GM19397 (cell line): ENCODE measurements at regions not wholly inside any gene's neighbourhood (a gene's known extent, or its start where the extent isn't known, plus 50 kb on each side); places are given as distances from the start of the nearest gene placed in this dataset.

Source experiments
- ATAC-seq: cut with Tn5 transposase; IDR thresholded peaks from one replicate; pipeline ENCODE4 v1.9.1; 2021; ENCODE audit warnings: mild to moderate bottlenecking, moderate library complexity; ENCODE audit not compliant: unreplicated experiment

GRCh38 chr11:28582506-28582905, 474.3 kb downstream of the METTL15 start:
- ATAC-seq = no peak

GRCh38 chr11:28581286-28582242, 473.4 kb downstream of the METTL15 start:
- no peak for ATAC-seq

GRCh38 chr11:28571371-28571770, 463.2 kb downstream of the METTL15 start:
- no peak for ATAC-seq

- no peak for ATAC-seq
Observed at GRCh38 chr11:28569106-28569505, 460.9 kb downstream of the METTL15 start.

GRCh38 chr11:28566339-28567089, 458.3 kb downstream of the METTL15 start:
- ATAC-seq = no peak

GRCh38 chr11:28559492-28559891, 451.3 kb downstream of the METTL15 start:
- ATAC-seq = no peak

- ATAC-seq = no peak
Observed at GRCh38 chr11:28547321-28547741, 439.1 kb downstream of the METTL15 start.

- ATAC-seq = no peak
Observed at GRCh38 chr11:28545536-28545935, 437.3 kb downstream of the METTL15 start.

GRCh38 chr11:28542561-28542960, 434.4 kb downstream of the METTL15 start:
- ATAC-seq = no peak

- ATAC-seq = no peak
Observed at GRCh38 chr11:28539239-28540030, 431.2 kb downstream of the METTL15 start.

- ATAC-seq = no peak
Observed at GRCh38 chr11:28537822-28538221, 429.6 kb downstream of the METTL15 start.

GRCh38 chr11:28536504-28537267, 428.5 kb downstream of the METTL15 start:
- ATAC-seq = no peak

GRCh38 chr11:28535677-28536076, 427.5 kb downstream of the METTL15 start:
- no peak for ATAC-seq

GRCh38 chr11:28529540-28530410, 421.6 kb downstream of the METTL15 start:
- ATAC-seq = no peak

GRCh38 chr11:28529046-28529445, 420.9 kb downstream of the METTL15 start:
- ATAC-seq = no peak

- no peak for ATAC-seq
Observed at GRCh38 chr11:28528217-28528616, 420.0 kb downstream of the METTL15 start.

- no peak for ATAC-seq
Observed at GRCh38 chr11:28526406-28526751, 418.2 kb downstream of the METTL15 start.

GRCh38 chr11:28525636-28526405, 417.6 kb downstream of the METTL15 start:
- ATAC-seq = no peak

- ATAC-seq = no peak
Observed at GRCh38 chr11:28524098-28524497, 415.9 kb downstream of the METTL15 start.
